HEK293T (cell line): ENCODE measurements at regions not wholly inside any gene's neighbourhood (a gene's known extent, or its start where the extent isn't known, plus 50 kb on each side); places are given as distances from the start of the nearest gene placed in this dataset.

Experiments
- CTCF ChIA-PET: fragments of 350-600 bp; formaldehyde crosslinking; extraction: SDS; loops from one replicate; lab custom pipeline; 2021; ENCODE audit warnings: antibody characterized with exemption, inconsistent platforms; lab: Yijun Ruan, JAX
- POLR2A ChIA-PET: fragments of 350-600 bp; formaldehyde crosslinking; extraction: SDS; loops from one replicate; lab custom pipeline; 2020; ENCODE audit warnings: antibody characterized with exemption, inconsistent platforms; lab: Yijun Ruan, JAX
- DNase-seq: peaks from one replicate; pipeline ENCODE4 v3.0.0; 2012; ENCODE audit warnings: mixed read lengths; ENCODE audit errors: extremely low spot score
- ARNT ChIP-seq: fragments of 450-650 bp; IDR thresholded peaks from 2 replicates; pipeline ENCODE4 v1.6.1; 2017; ENCODE audit warnings: mild to moderate bottlenecking
- BHLHE40 ChIP-seq: fragments of 450-650 bp; IDR thresholded peaks from 2 replicates; pipeline ENCODE4 v1.6.1; 2016; ENCODE audit warnings: mild to moderate bottlenecking, moderate library complexity, borderline replicate concordance
- CTBP1 ChIP-seq: fragments of 450-650 bp; IDR thresholded peaks from 2 replicates; pipeline ENCODE4 v1.6.1; 2016; ENCODE audit warnings: borderline replicate concordance
- ELF4 ChIP-seq: fragments of 450-650 bp; IDR thresholded peaks from 2 replicates; pipeline ENCODE4 v1.6.1; 2017; ENCODE audit warnings: antibody characterized with exemption
- FOXA1 ChIP-seq: fragments of 450-650 bp; IDR thresholded peaks from 2 replicates; pipeline ENCODE4 v1.6.1; 2016; ENCODE audit warnings: mild to moderate bottlenecking
- FOXK2 ChIP-seq: fragments of 450-650 bp; IDR thresholded peaks from 2 replicates; pipeline ENCODE4 v1.6.1; 2016; ENCODE audit warnings: mild to moderate bottlenecking
- FOXM1 ChIP-seq: fragments of 450-650 bp; IDR thresholded peaks from 2 replicates; pipeline ENCODE4 v1.6.1; 2017; ENCODE audit warnings: mild to moderate bottlenecking, borderline replicate concordance
- HDGF ChIP-seq: fragments of 450-650 bp; IDR thresholded peaks from 2 replicates; pipeline ENCODE4 v1.6.1; 2017; ENCODE audit warnings: antibody characterized with exemption, borderline replicate concordance
- L3MBTL2 ChIP-seq: fragments of 450-650 bp; conservative IDR thresholded peaks from 2 replicates; pipeline ENCODE4 v1.6.1; 2016; ENCODE audit warnings: mild to moderate bottlenecking
- LEF1 ChIP-seq: fragments of 450-650 bp; IDR thresholded peaks from 2 replicates; pipeline ENCODE4 v1.6.1; 2017; ENCODE audit warnings: mild to moderate bottlenecking, borderline replicate concordance
- NFRKB ChIP-seq: fragments of 450-650 bp; IDR thresholded peaks from 2 replicates; pipeline ENCODE4 v1.6.1; 2016; ENCODE audit warnings: mild to moderate bottlenecking, moderate library complexity
- PKNOX1 ChIP-seq: fragments of 450-650 bp; IDR thresholded peaks from 2 replicates; pipeline ENCODE4 v1.6.1; 2016
- SP1 ChIP-seq: fragments of 450-650 bp; IDR thresholded peaks from 2 replicates; pipeline ENCODE4 v1.6.1; 2017
- SUZ12 ChIP-seq: fragments of 450-650 bp; IDR thresholded peaks from 2 replicates; pipeline ENCODE4 v1.6.1; 2016; ENCODE audit warnings: mild to moderate bottlenecking
- TARDBP ChIP-seq: fragments of 450-650 bp; IDR thresholded peaks from 2 replicates; pipeline ENCODE4 v1.6.1; 2016
- ZNF384 ChIP-seq: fragments of 450-650 bp; IDR thresholded peaks from 2 replicates; pipeline ENCODE4 v1.6.1; 2016

GRCh38 chr10:118447478-118448270 lies 105.5 kb upstream of the FAM204A start:
- ChIA-PET POLR2A (no interaction called here), CTCF (no interaction called here)
- DNase-seq: no peak
- TF ChIP-seq HDGF: no peak
- TF ChIP-seq TARDBP: no peak
- no peak for TF ChIP-seq PKNOX1
- TF ChIP-seq ELF4: no peak
- TF ChIP-seq NFRKB: no peak
- no peak for TF ChIP-seq SP1
- TF ChIP-seq FOXM1: no peak
- TF ChIP-seq CTBP1: no peak
- no peak for TF ChIP-seq L3MBTL2

GRCh38 chr10:118445535-118445934 lies 103.4 kb upstream of the FAM204A start:
- no peak for TF ChIP-seq FOXM1
- ChIA-PET POLR2A (no interaction called here), CTCF (interaction anchor here (1.5 kb wide), 1 partner anchor 14 kb away, joined by 5 read pairs; no protein-coding TSS in a partner anchor)
- no peak for DNase-seq

GRCh38 chr10:118444069-118444468 lies 101.9 kb upstream of the FAM204A start:
- TF ChIP-seq PKNOX1 (peak; percentile 51; the same call in 1 of the 2 replicates), ZNF384 (no peak)
- ChIA-PET POLR2A (no interaction called here), CTCF (no interaction called here)
- no peak for DNase-seq

GRCh38 chr10:118442032-118442431 lies 99.9 kb upstream of the FAM204A start:
- POLR2A ChIA-PET: no interaction called here
- no peak for DNase-seq
- no peak for TF ChIP-seq ARNT
- no peak for TF ChIP-seq ELF4
- TF ChIP-seq NFRKB: no peak
- no peak for TF ChIP-seq PKNOX1
- TF ChIP-seq FOXA1: no peak
- TF ChIP-seq HDGF: no peak
- TF ChIP-seq LEF1: no peak
- no peak for TF ChIP-seq L3MBTL2
- no peak for TF ChIP-seq SP1
- no peak for TF ChIP-seq FOXM1
- TF ChIP-seq TARDBP: no peak
- TF ChIP-seq FOXK2: no peak
- no peak for TF ChIP-seq CTBP1
- CTCF ChIA-PET: no interaction called here

GRCh38 chr10:118439824-118440223 lies 97.7 kb upstream of the FAM204A start:
- TF ChIP-seq ARNT: no peak
- TF ChIP-seq HDGF: no peak
- no peak for TF ChIP-seq FOXK2
- no peak for TF ChIP-seq SUZ12
- TF ChIP-seq PKNOX1: no peak
- TF ChIP-seq SP1: no peak
- no peak for TF ChIP-seq BHLHE40
- TF ChIP-seq L3MBTL2: no peak
- TF ChIP-seq ZNF384: no peak
- no peak for TF ChIP-seq CTBP1
- no peak for TF ChIP-seq ELF4
- no peak for TF ChIP-seq FOXM1
- no peak for TF ChIP-seq TARDBP
- DNase-seq: no peak
- POLR2A ChIA-PET: no interaction called here
- CTCF ChIA-PET: no interaction called here

GRCh38 chr10:118436742-118437141 lies 94.6 kb upstream of the FAM204A start:
- ChIA-PET CTCF (interaction anchor here (1.3 kb wide), 1 partner anchor 23 kb away, joined by 3 read pairs; no protein-coding TSS in a partner anchor), POLR2A (no interaction called here)
- TF ChIP-seq L3MBTL2 (no peak), PKNOX1 (no peak), SUZ12 (no peak), FOXM1 (no peak), FOXK2 (no peak), ELF4 (no peak), TARDBP (no peak), CTBP1 (no peak), ZNF384 (no peak)
- DNase-seq: no peak
